SK-N-SH (cell line): ENCODE measurements at regions not wholly inside any gene's neighbourhood (a gene's known extent, or its start where the extent isn't known, plus 50 kb on each side); places are given as distances from the start of the nearest gene placed in this dataset.

Source experiments
- CTCF ChIA-PET: fragments of 300-600, 350-600 bp; formaldehyde crosslinking; extraction: SDS; loops from one replicate; lab custom pipeline; 2021; lab: Yijun Ruan, JAX
- POLR2A ChIA-PET: fragments of 350-600 bp; sonication (Branson Sonifier 250); formaldehyde crosslinking; extraction: SDS; loops from one replicate; lab custom pipeline; 2020; ENCODE audit warnings: antibody characterized with exemption, inconsistent platforms; lab: Yijun Ruan, JAX
- DNase-seq: peaks from one replicate; pipeline ENCODE4 v3.0.0; 2012
- H2AFZ ChIP-seq: fragments of 200-600 bp; sonication (generic); 2 replicates; pipeline ENCODE4 v1.8.1; 2016; ENCODE audit warnings: antibody characterized with exemption, mild to moderate bottlenecking, low read depth
- H3F3A ChIP-seq: fragments of 200-600 bp; sonication (generic); replicated peaks from 2 replicates; pipeline ENCODE3; 2016; ENCODE audit warnings: antibody characterized with exemption, mild to moderate bottlenecking; ENCODE audit not compliant: insufficient read depth
- H3K27ac ChIP-seq, 2 experiments: fragments of 200-500 bp in 1 of 2; fragments of 200-600 bp in 1 of 2; sonication (Bioruptor generic) in 1 of 2; sonication (generic), shearing (Covaris generic) in 1 of 2; 2 replicates each; pipeline versions ENCODE4 v1.5.1 to v1.6.1; 2014 to 2016; ENCODE audit warnings: low read depth in 2 of 2, inconsistent platforms in 1 of 2, low read length in 1 of 2, mild to moderate bottlenecking in 1 of 2, mixed read lengths in 1 of 2
- H3K27me3 ChIP-seq: fragments of 200-600 bp; sonication (generic), shearing (Covaris generic); 2 replicates; pipeline ENCODE4 v1.6.1; 2016; ENCODE audit warnings: mixed run types; ENCODE audit not compliant: insufficient read depth
- H3K36me3 ChIP-seq, 2 experiments: fragments of 200-500 bp in 1 of 2; fragments of 200-600 bp in 1 of 2; sonication (Bioruptor generic) in 1 of 2; sonication (generic) in 1 of 2; replicated peaks in 1 of 2; 2 replicates each; pipeline versions ENCODE3 to v1.5.1; 2014 to 2016; ENCODE audit warnings: low read length in 1 of 2, mild to moderate bottlenecking in 1 of 2; ENCODE audit not compliant: insufficient read depth in 2 of 2, control insufficient read depth in 1 of 2
- H3K4me1 ChIP-seq, 2 experiments: fragments of 200-500 bp in 1 of 2; fragments of 200-600 bp in 1 of 2; sonication (Bioruptor generic) in 1 of 2; sonication (generic), shearing (Covaris generic) in 1 of 2; 2 replicates each; pipeline versions ENCODE4 v1.5.1 to v1.6.1; 2014 to 2016; ENCODE audit warnings: low read depth in 1 of 2, low read length in 1 of 2, mixed run types in 1 of 2; ENCODE audit not compliant: insufficient read depth in 2 of 2, control insufficient read depth in 1 of 2
- H3K4me2 ChIP-seq: fragments of 200-600 bp; sonication (generic), shearing (Covaris generic); 2 replicates; pipeline ENCODE4 v1.6.1; 2017; ENCODE audit warnings: mixed run types
- H3K4me3 ChIP-seq, 2 experiments: fragments of 200-500 bp in 1 of 2; fragments of 200-600 bp in 1 of 2; sonication (Bioruptor generic) in 1 of 2; sonication (generic), shearing (Covaris generic) in 1 of 2; 2 replicates each; pipeline versions ENCODE4 v1.5.1 to v1.8.1; 2014 to 2016; ENCODE audit warnings: low read depth in 2 of 2, inconsistent platforms in 1 of 2, low read length in 1 of 2, mild to moderate bottlenecking in 1 of 2, mixed read lengths in 1 of 2, moderate library complexity in 1 of 2
- H3K79me2 ChIP-seq: fragments of 200-600 bp; sonication (generic); 2 replicates; pipeline ENCODE4 v1.8.1; 2017; ENCODE audit warnings: mild to moderate bottlenecking; ENCODE audit not compliant: insufficient read depth
- H3K9ac ChIP-seq: fragments of 200-600 bp; sonication (generic); 2 replicates; pipeline ENCODE4 v1.6.1; 2017; ENCODE audit warnings: mixed run types
- H3K9me2 ChIP-seq: fragments of 200-600 bp; sonication (generic); 2 replicates; pipeline ENCODE4 v1.6.1; 2017; ENCODE audit warnings: mixed run types
- H3K9me3 ChIP-seq: fragments of 200-600 bp; sonication (generic); 2 replicates; pipeline ENCODE4 v1.6.1; 2017; ENCODE audit warnings: mixed run types, mild to moderate bottlenecking, moderate library complexity
- H4K20me1 ChIP-seq: fragments of 200-600 bp; sonication (generic); 2 replicates; pipeline ENCODE4 v1.6.1; 2017; ENCODE audit warnings: mild to moderate bottlenecking, mixed run types; ENCODE audit not compliant: insufficient read depth
- CTCF ChIP-seq: fragments of 200-600 bp; sonication (generic); IDR thresholded peaks from 2 replicates; pipeline ENCODE4 v1.6.1; 2017; ENCODE audit warnings: antibody characterized with exemption, mild to moderate bottlenecking, moderate library complexity
- EP300 ChIP-seq, 2 experiments: IDR thresholded peaks; 2 replicates each; pipeline versions ENCODE4 v1.4.0 to v1.6.1; 2012; ENCODE audit warnings: borderline replicate concordance in 1 of 2, low read depth in 1 of 2, low read length in 1 of 2
- GATA2 ChIP-seq: sonication (generic); formaldehyde crosslinking; IDR thresholded peaks from 2 replicates; pipeline ENCODE4 v1.5.0; 2020; ENCODE audit warnings: mild to moderate bottlenecking, missing genetic modification reagents
- JUND ChIP-seq: IDR thresholded peaks from 2 replicates; pipeline ENCODE4 v1.4.0; 2012
- RAD21 ChIP-seq: IDR thresholded peaks from 2 replicates; pipeline ENCODE4 v1.6.1; 2012; ENCODE audit warnings: mild to moderate bottlenecking, low read length
- RCOR1 ChIP-seq: fragments of 150-350 bp; IDR thresholded peaks from 2 replicates; pipeline ENCODE4 v1.6.1; 2017; ENCODE audit warnings: antibody characterized with exemption, low read length
- REST ChIP-seq: IDR thresholded peaks from 2 replicates; pipeline ENCODE4 v1.6.1; 2012; ENCODE audit warnings: mild to moderate bottlenecking, low read depth, low read length, moderate library complexity
- SMC3 ChIP-seq: IDR thresholded peaks from 2 replicates; pipeline ENCODE4 v1.6.1; 2012; ENCODE audit warnings: low read depth, low read length, improper control_type of control experiment
- TAF1 ChIP-seq: IDR thresholded peaks from 2 replicates; pipeline ENCODE4 v1.6.1; 2012; ENCODE audit warnings: low read depth, mild to moderate bottlenecking, low read length, moderate library complexity, borderline replicate concordance
- TEAD4 ChIP-seq: IDR thresholded peaks from 2 replicates; pipeline ENCODE4 v1.4.0; 2012; ENCODE audit warnings: mild to moderate bottlenecking, borderline replicate concordance; ENCODE audit not compliant: insufficient read depth
- WGBS: methylation state at CpG from one replicate; pipeline ENCODE4 v1.1.6; 2017; ENCODE audit warnings: low lambda C conversion rate; 5-methylcytosine and 5-hydroxymethylcytosine counted together
- TF ChIP-seq, protein P1 (sequence below): fragments of 150-350 bp; IDR thresholded peaks from 2 replicates; pipeline ENCODE4 v1.6.1; 2017; ENCODE audit warnings: antibody characterized with exemption, low read length, low read depth, borderline replicate concordance

- H3K4me3 ChIP-seq, result no peak overlapping the region
- H3K27ac ChIP-seq, result peak overlapping the region in 1 of 2 experiments; percentile 64; a peak in 2 of 4 replicates
- H3F3A ChIP-seq, result peaks cover under 1% of the 10 kb centered on the region
- H3K9ac ChIP-seq, result no peak overlapping the region
- CTCF ChIA-PET, result interaction anchor here (0.5 to 4.5 kb wide), 7 partner anchors 9 to 83 kb away, joined by 3 to 32 read pairs (median 3); no protein-coding TSS in a partner anchor
- POLR2A ChIA-PET, result no interaction called here
- DNase-seq, result peak; percentile 55
- H3K4me1 ChIP-seq, result peaks cover 0 to 27% of the 10 kb centered on the region in 2 experiments; a peak in 2 of 4 replicates
- no peaks in the 10 kb centered on the region for H3K9me3 ChIP-seq
- H3K4me2 ChIP-seq, result no peak overlapping the region
- H4K20me1 ChIP-seq, result no peaks in the 10 kb centered on the region
- no peaks in the 10 kb centered on the region for H3K36me3 ChIP-seq
- H3K27me3 ChIP-seq, result no peaks in the 10 kb centered on the region
- no peak overlapping the region; the same call in 1 of the 2 replicates for H2AFZ ChIP-seq
- H3K79me2 ChIP-seq, result no peaks in the 10 kb centered on the region
- 25% methylated on average over 2 of the region's 2 CpGs for WGBS
- no peaks in the 10 kb centered on the region for H3K9me2 ChIP-seq
- TF ChIP-seq SMC3 (peak; percentile 50), TAF1 (no peak), RCOR1 (peak; percentile 59; the same call in 1 of the 2 replicates), CTCF (peak; percentile 40; the same call in 1 of the 2 replicates), EP300 (IDR thresholded peaks at IDR 0.05; ENCODE audit: borderline replicate concordance in 1 of 2, low read depth in 1 of 2, low read length in 1 of 2) (peak in 1 of 2 experiments; percentile 59; a peak in 1 of 4 replicates), TEAD4 (no peak), RAD21 (peak; percentile 72)
- TF ChIP-seq, protein P1, sequence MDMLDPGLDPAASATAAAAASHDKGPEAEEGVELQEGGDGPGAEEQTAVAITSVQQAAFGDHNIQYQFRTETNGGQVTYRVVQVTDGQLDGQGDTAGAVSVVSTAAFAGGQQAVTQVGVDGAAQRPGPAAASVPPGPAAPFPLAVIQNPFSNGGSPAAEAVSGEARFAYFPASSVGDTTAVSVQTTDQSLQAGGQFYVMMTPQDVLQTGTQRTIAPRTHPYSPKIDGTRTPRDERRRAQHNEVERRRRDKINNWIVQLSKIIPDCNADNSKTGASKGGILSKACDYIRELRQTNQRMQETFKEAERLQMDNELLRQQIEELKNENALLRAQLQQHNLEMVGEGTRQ, result no peak
- TF ChIP-seq, all 33 proteins: peak for 5
Measured at GRCh38 chr12:76952995-76953394, 74.2 kb upstream of the CSRP2 start.

GRCh38 chr12:76948879-76949278, 70.1 kb upstream of the CSRP2 start:
- WGBS, result 23% methylated on average over 3 of the region's 3 CpGs

More at GRCh38 chr12:76948879-76949278, 70.1 kb upstream of the CSRP2 start:
- Histone ChIP-seq H3K4me1 (peaks cover 0 to 27% of the 10 kb centered on the region in 2 experiments; a peak in 2 of 4 replicates), H3K9me3 (no peaks in the 10 kb centered on the region), H3K4me3 (no peak overlapping the region), H3F3A (peaks cover 17% of the 10 kb centered on the region), H3K79me2 (no peaks in the 10 kb centered on the region), H3K9ac (no peak overlapping the region), H3K27me3 (no peaks in the 10 kb centered on the region), H4K20me1 (no peaks in the 10 kb centered on the region), H3K27ac (peak overlapping the region in 1 of 2 experiments; percentile 86; a peak in 2 of 4 replicates), H3K36me3 (no peaks in the 10 kb centered on the region), H3K9me2 (no peaks in the 10 kb centered on the region), H2AFZ (peak overlapping the region; percentile 16; the same call in 1 of the 2 replicates)
- CTCF ChIA-PET, result interaction anchor here (1.6 kb wide), 1 partner anchor 62 kb away, joined by 7 read pairs; no protein-coding TSS in a partner anchor
- DNase-seq, result peak; percentile 45
- peak in 1 of 2 experiments; percentile 67; a peak in 2 of 4 replicates for TF ChIP-seq EP300 (IDR thresholded peaks at IDR 0.05; ENCODE audit: borderline replicate concordance in 1 of 2, low read depth in 1 of 2, low read length in 1 of 2)
- TF ChIP-seq GATA2, result peak; percentile 53
- peak; percentile 19; the same call in 1 of the 2 replicates for TF ChIP-seq RCOR1
- TF ChIP-seq JUND, result no peak
- TF ChIP-seq REST, result no peak
- TF ChIP-seq, all 33 proteins: peak for 3
- H3K4me2 ChIP-seq, result no peak overlapping the region
- POLR2A ChIA-PET, result no interaction called here
